ENCODE measurements at regions not wholly inside any gene's neighbourhood (a gene's known extent, or its start where the extent isn't known, plus 50 kb on each side); places are given as distances from the start of the nearest gene placed in this dataset.

- no peak for FAIRE-seq
- no TSS peak for BruUV-seq (replicated peaks)
- 3% methylated on average over 3 of the region's 3 CpGs for WGBS (ENCODE audit: insufficient coverage, low coverage, missing lambda C conversion rate)
- Histone ChIP-seq H3K27me3 (ENCODE audit: control insufficient read depth in 2 of 2, insufficient read depth in 2 of 2, low read length in 2 of 2) (peaks cover 0 to 5% of the 10 kb centered on the region in 2 experiments; a peak in 2 of 5 replicates), H3K27ac (ENCODE audit: extremely low read depth, low read depth, low read length) (no peak overlapping the region), H3K9ac (ENCODE audit: insufficient read depth in 1 of 2, low read depth in 2 of 2, low read length in 2 of 2) (no peak overlapping the region), H4K20me1 (replicated peaks; ENCODE audit: control insufficient read depth, insufficient read depth, low read length) (no peaks in the 10 kb centered on the region), H3K4me3 (no peak overlapping the region), H3K9me3 (replicated peaks; ENCODE audit: control insufficient read depth, insufficient read depth, low read depth, low read length) (no peaks in the 10 kb centered on the region), H2AFZ (ENCODE audit: low read depth, low read length) (no peak overlapping the region), H3K36me3 (ENCODE audit: control insufficient read depth, insufficient read depth, low read length) (no peaks in the 10 kb centered on the region), H3K79me2 (ENCODE audit: control insufficient read depth, insufficient read depth, low read length) (no peaks in the 10 kb centered on the region), H3K4me1 (replicated peaks in 1 of 2; ENCODE audit: control insufficient read depth in 2 of 2, insufficient read depth in 2 of 2, low read length in 2 of 2) (no peaks in the 10 kb centered on the region; a peak in 1 of 5 replicates), H3K9me1 (ENCODE audit: control insufficient read depth, insufficient read depth, low read length) (no peaks in the 10 kb centered on the region), H3K4me2 (ENCODE audit: insufficient read depth, low read length) (no peak overlapping the region)
- POLR2A ChIA-PET = no interaction called here
- in situ Hi-C loops (cut with MboI) = no loop called here
- intact Hi-C loops (cut with micrococcal nuclease) = no loop called here
- DNase-seq (ENCODE audit: extremely low read depth in 1 of 4, low spot score in 3 of 4) = no peak
- CTCF ChIA-PET (ENCODE audit: low intra/inter-chr PET ratio) = no interaction called here
- no peak for ATAC-seq
- TF ChIP-seq PCBP2 (IDR thresholded peaks at IDR 0.05; ENCODE audit: low read depth, low read length, poor library complexity, severe bottlenecking) (no peak), CBFA2T2 (conservative IDR thresholded peaks at IDR 0.05) (peak; percentile 35; the same call in 1 of the 2 replicates), ESRRA (IDR thresholded peaks at IDR 0.05; ENCODE audit: borderline replicate concordance, low read depth) (no peak), ZNF24 (IDR thresholded peaks at IDR 0.05) (no peak), HEY1 (CRISPR knock-in tag; IDR thresholded peaks at IDR 0.05; ENCODE audit: borderline replicate concordance) (no peak), NCOA6 (IDR thresholded peaks at IDR 0.05) (no peak), CBFA2T3 (IDR thresholded peaks at IDR 0.05) (peak; percentile 48; the same call in 1 of the 2 replicates), ZNF407 (IDR thresholded peaks at IDR 0.05; ENCODE audit: low read depth) (no peak), ZNF780A (CRISPR knock-in tag; IDR thresholded peaks at IDR 0.05) (no peak), E2F1 (CRISPR knock-in tag; IDR thresholded peaks at IDR 0.05) (no peak)
These were observed 102.4 kb downstream of the ARRDC4 start for GRCh38 chr15:98062869-98063268.
